ENCODE measurements at regions not wholly inside any gene's neighbourhood (a gene's known extent, or its start where the extent isn't known, plus 50 kb on each side); places are given as distances from the start of the nearest gene placed in this dataset.

GRCh38 chr6:139515511-139515910 lies 141.1 kb upstream of the CITED2 start:
- DNase-seq: no peak
- no peak overlapping the region for H3K27ac ChIP-seq (ENCODE audit: low read depth, low read length)
- no peaks in the 10 kb centered on the region for H3K9me3 ChIP-seq (ENCODE audit: control insufficient read depth, low read length)
- Mint-ChIP-seq H3K27ac (no peak overlapping the region), H3K9me3 (no peaks in the 10 kb centered on the region), H3K4me1 (peaks cover 34% of the 10 kb centered on the region), H3K27me3 (ENCODE audit: insufficient read depth) (no peaks in the 10 kb centered on the region), H3K36me3 (ENCODE audit: low read depth) (no peaks in the 10 kb centered on the region), H3K4me3 (no peak overlapping the region)
- H3K36me3 ChIP-seq (ENCODE audit: control insufficient read depth, insufficient read depth, low read length): no peaks in the 10 kb centered on the region
- no peak for TF ChIP-seq CTCF (conservative IDR thresholded peaks at IDR 0.05)
- H3K4me3 ChIP-seq (ENCODE audit: low read length): no peak overlapping the region
- peaks cover 22% of the 10 kb centered on the region for H3K4me1 ChIP-seq (ENCODE audit: control insufficient read depth, insufficient read depth, low read length)
- WGBS, 2 experiments (ENCODE audit: insufficient coverage in 1 of 2, insufficient read length in 1 of 2): 71 to 93% methylated on average over 3 of the region's 3 CpGs
- H3K27me3 ChIP-seq (ENCODE audit: control insufficient read depth, insufficient read depth, low read length, poor library complexity, severe bottlenecking): no peaks in the 10 kb centered on the region
- H3K9ac ChIP-seq (ENCODE audit: extremely low read depth, low read length, poor library complexity, severe bottlenecking): no peak overlapping the region

GRCh38 chr6:139514819-139515218 lies 140.4 kb upstream of the CITED2 start:
- no peak overlapping the region for H3K27ac Mint-ChIP-seq
- no peak for DNase-seq
- H3K27me3 Mint-ChIP-seq (ENCODE audit: insufficient read depth): no peaks in the 10 kb centered on the region
- no peak overlapping the region for H3K27ac ChIP-seq (ENCODE audit: low read depth, low read length)
- H3K9me3 ChIP-seq (ENCODE audit: control insufficient read depth, low read length): no peaks in the 10 kb centered on the region
- H3K4me3 Mint-ChIP-seq: no peak overlapping the region
- peaks cover 22% of the 10 kb centered on the region for H3K4me1 ChIP-seq (ENCODE audit: control insufficient read depth, insufficient read depth, low read length)
- no peak overlapping the region for H3K9ac ChIP-seq (ENCODE audit: extremely low read depth, low read length, poor library complexity, severe bottlenecking)
- H3K4me1 Mint-ChIP-seq: peaks cover 33% of the 10 kb centered on the region
- no peak overlapping the region for H3K4me3 ChIP-seq (ENCODE audit: low read length)
- TF ChIP-seq CTCF (conservative IDR thresholded peaks at IDR 0.05): no peak
- no peaks in the 10 kb centered on the region for H3K36me3 Mint-ChIP-seq (ENCODE audit: low read depth)
- 66 to 92% methylated on average over 2 to 3 of the region's 3 CpGs for WGBS, 2 experiments (ENCODE audit: insufficient coverage in 1 of 2, insufficient read length in 1 of 2)
- H3K27me3 ChIP-seq (ENCODE audit: control insufficient read depth, insufficient read depth, low read length, poor library complexity, severe bottlenecking): no peaks in the 10 kb centered on the region
- no peaks in the 10 kb centered on the region for H3K36me3 ChIP-seq (ENCODE audit: control insufficient read depth, insufficient read depth, low read length)
- H3K9me3 Mint-ChIP-seq: no peaks in the 10 kb centered on the region

- no peak for TF ChIP-seq CTCF (conservative IDR thresholded peaks at IDR 0.05)
- Histone ChIP-seq H3K27ac (ENCODE audit: low read depth, low read length) (no peak overlapping the region), H3K4me1 (ENCODE audit: control insufficient read depth, insufficient read depth, low read length) (peaks cover 5% of the 10 kb centered on the region), H3K9ac (ENCODE audit: extremely low read depth, low read length, poor library complexity, severe bottlenecking) (no peak overlapping the region), H3K9me3 (ENCODE audit: control insufficient read depth, low read length) (no peaks in the 10 kb centered on the region), H3K4me3 (ENCODE audit: low read length) (no peak overlapping the region), H3K27me3 (ENCODE audit: control insufficient read depth, insufficient read depth, low read length, poor library complexity, severe bottlenecking) (no peaks in the 10 kb centered on the region), H3K36me3 (ENCODE audit: control insufficient read depth, insufficient read depth, low read length) (no peaks in the 10 kb centered on the region)
- Mint-ChIP-seq H3K27ac (no peak overlapping the region), H3K4me1 (peaks cover 29% of the 10 kb centered on the region), H3K36me3 (ENCODE audit: low read depth) (no peaks in the 10 kb centered on the region), H3K4me3 (no peak overlapping the region), H3K27me3 (ENCODE audit: insufficient read depth) (no peaks in the 10 kb centered on the region), H3K9me3 (no peaks in the 10 kb centered on the region)
- WGBS, 2 experiments (ENCODE audit: insufficient coverage in 1 of 2, insufficient read length in 1 of 2): 86 to 92% methylated on average over 6 to 9 of the region's 9 CpGs
- DNase-seq: no peak
These were observed 135.8 kb upstream of the CITED2 start for GRCh38 chr6:139510040-139510790.

Measured in endodermal cell (in vitro differentiated cells).